ENCODE measurements at regions not wholly inside any gene's neighbourhood (a gene's known extent, or its start where the extent isn't known, plus 50 kb on each side); places are given as distances from the start of the nearest gene placed in this dataset.

GRCh38 chr2:239781454-239781853 lies 243.7 kb downstream of the NDUFA10 start:
- FAIRE-seq, result no peak
- POLR2A ChIA-PET, result no interaction called here

More at GRCh38 chr2:239781454-239781853, 243.7 kb downstream of the NDUFA10 start:
- Histone ChIP-seq H3K9me3 (replicated peaks; ENCODE audit: control insufficient read depth, insufficient read depth, low read length) (no peaks in the 10 kb centered on the region), H3K4me3 (replicated peaks in 1 of 3; ENCODE audit: insufficient read depth in 1 of 3, low read depth in 1 of 3, low read length in 3 of 3) (no peak overlapping the region), H3K79me2 (ENCODE audit: control insufficient read depth, insufficient read depth, low read length) (no peaks in the 10 kb centered on the region), H3K27ac (ENCODE audit: insufficient read depth, low read depth, low read length) (no peak overlapping the region), H3K36me3 (ENCODE audit: control insufficient read depth in 2 of 2, extremely low read depth in 1 of 2, insufficient read depth in 2 of 2, low read length in 2 of 2) (no peaks in the 10 kb centered on the region), H3K27me3 (ENCODE audit: control insufficient read depth in 2 of 2, insufficient read depth in 2 of 2, low read length in 2 of 2) (no peaks in the 10 kb centered on the region), H2AFZ (ENCODE audit: low read depth, low read length) (no peak overlapping the region), H3K9me1 (replicated peaks; ENCODE audit: control insufficient read depth, extremely low read depth, insufficient read depth, low read length) (no peaks in the 10 kb centered on the region), H3K4me1 (ENCODE audit: control insufficient read depth, extremely low read depth, insufficient read depth, low read length) (no peaks in the 10 kb centered on the region), H3K4me2 (ENCODE audit: insufficient read depth, low read length) (no peak overlapping the region), H3K9ac (replicated peaks; ENCODE audit: extremely low read depth, insufficient read depth, low read length) (no peak overlapping the region), H4K20me1 (replicated peaks; ENCODE audit: control insufficient read depth, extremely low read depth, insufficient read depth, low read length) (no peaks in the 10 kb centered on the region)
- no peak for DNase-seq (ENCODE audit: low read depth, low spot score)
- BruUV-seq (replicated peaks), result no TSS peak
- dilution Hi-C loops (cut with MboI; ENCODE audit: extremely low pct_ligation_motif_present, low sequenced_read_pairs) (no loop called here), intact Hi-C loops (cut with micrococcal nuclease) (no loop called here)
- TF ChIP-seq EZH2 (IDR thresholded peaks at IDR 0.05; ENCODE audit: borderline replicate concordance, low read depth, low read length, severe bottlenecking) (no peak), POLR2A (IDR thresholded peaks at IDR 0.05; ENCODE audit: low read depth, low read length) (no peak), GATA2 (IDR thresholded peaks at IDR 0.05; ENCODE audit: insufficient read depth, insufficient read length, low read depth, low read length) (no peak), FOS (IDR thresholded peaks at IDR 0.05; ENCODE audit: borderline replicate concordance, insufficient read depth, low read length) (no peak), JUN (IDR thresholded peaks at IDR 0.05; ENCODE audit: borderline replicate concordance, insufficient read depth, insufficient read length, low read depth) (no peak), POLR2AphosphoS5 (IDR thresholded peaks at IDR 0.05; ENCODE audit: insufficient read depth, low read depth, low read length) (no peak), MYC (IDR thresholded peaks at IDR 0.05; ENCODE audit: low read depth, low read length) (no peak), CTCF (IDR thresholded peaks at IDR 0.05; ENCODE audit: extremely low read depth in 1 of 2, insufficient read depth in 1 of 2, low read depth in 1 of 2, low read length in 2 of 2) (no peak), MAX (IDR thresholded peaks at IDR 0.05; ENCODE audit: insufficient read depth, insufficient read length) (no peak)
- CTCF ChIA-PET, result no interaction called here
